ENCODE measurements at regions not wholly inside any gene's neighbourhood (a gene's known extent, or its start where the extent isn't known, plus 50 kb on each side); places are given as distances from the start of the nearest gene placed in this dataset.
"Not testable (repeated sequence)": the region's sequence is repeated elsewhere in the genome, so short reads cannot be mapped to it uniquely, and the experiment has no call there.

DNA sequence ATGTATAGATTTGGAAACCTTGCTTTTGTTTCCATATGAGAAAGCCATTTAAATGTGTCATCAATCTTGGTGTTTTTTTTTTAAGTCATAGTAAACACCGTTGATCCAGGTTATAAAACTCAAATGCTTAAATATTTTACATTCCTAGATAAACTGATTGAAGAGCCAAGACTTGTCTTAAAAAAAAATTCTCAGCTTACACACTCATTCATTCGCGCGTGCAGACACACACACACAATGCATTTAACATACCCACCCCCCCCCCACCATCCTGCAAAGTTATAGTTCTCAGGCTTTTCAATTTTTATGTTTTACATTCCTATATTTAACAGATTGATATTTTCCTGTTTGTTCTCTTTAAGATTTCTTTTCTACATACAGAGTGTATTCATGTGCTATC, 536.4 kb downstream of the PRKD1 start:
- DNase-seq (ENCODE audit: extremely low read depth in 1 of 11, low read depth in 9 of 11, low spot score in 4 of 11), result no peak

- DNase-seq (ENCODE audit: extremely low read depth in 1 of 11, low read depth in 9 of 11, low spot score in 4 of 11), result no peak
Measured at GRCh38 chr14:29391801-29392200, 535.8 kb downstream of the PRKD1 start.

- no peak for DNase-seq (ENCODE audit: extremely low read depth in 1 of 11, low read depth in 9 of 11, low spot score in 4 of 11)
Measured at GRCh38 chr14:29392287-29392686, 535.4 kb downstream of the PRKD1 start.

GRCh38 chr14:29403091-29403490, 524.6 kb downstream of the PRKD1 start:
- no peak for DNase-seq (ENCODE audit: extremely low read depth in 1 of 11, low read depth in 9 of 11, low spot score in 4 of 11)

DNA sequence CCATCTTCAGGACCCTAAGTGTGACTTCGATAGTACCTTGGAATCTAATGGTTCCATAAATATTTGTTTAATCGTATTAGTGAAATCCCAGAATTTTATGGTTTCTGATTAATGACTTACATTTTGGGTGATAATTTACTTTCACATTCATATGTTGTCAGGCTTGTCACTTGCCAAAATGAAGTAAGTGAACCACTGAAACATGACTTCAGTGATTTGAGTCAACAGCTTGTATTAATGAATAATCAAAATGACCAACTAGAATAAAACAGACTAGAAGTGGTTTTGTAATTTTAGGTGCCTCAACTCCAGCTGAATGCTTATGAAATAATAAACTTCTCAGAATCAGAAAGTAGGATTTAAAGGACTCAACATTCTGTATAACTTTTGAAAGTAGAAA, 517.1 kb downstream of the PRKD1 start:
- DNase-seq (ENCODE audit: extremely low read depth in 1 of 11, low read depth in 9 of 11, low spot score in 4 of 11), result no peak

DNA sequence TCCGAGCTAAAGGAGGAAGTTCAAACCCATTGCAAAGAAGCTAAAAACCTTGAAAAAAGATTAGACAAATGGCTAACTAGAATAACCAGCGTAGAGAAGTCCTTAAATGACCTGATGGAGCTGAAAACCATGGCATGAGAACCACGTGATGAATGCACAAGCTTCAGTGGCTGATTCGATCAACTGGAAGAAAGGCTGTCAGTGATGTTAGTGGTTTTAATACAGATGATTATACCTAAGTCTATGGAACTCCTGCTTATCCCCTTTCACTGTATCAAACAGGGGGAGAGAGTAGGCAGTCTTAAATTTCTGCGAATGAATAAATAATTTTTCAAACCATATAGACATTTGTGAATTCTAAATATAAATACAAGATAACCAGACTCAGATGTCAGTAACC, 512.7 kb downstream of the PRKD1 start:
- DNase-seq (ENCODE audit: extremely low read depth in 1 of 11, low read depth in 9 of 11, low spot score in 4 of 11), result not testable (repeated sequence)

DNA sequence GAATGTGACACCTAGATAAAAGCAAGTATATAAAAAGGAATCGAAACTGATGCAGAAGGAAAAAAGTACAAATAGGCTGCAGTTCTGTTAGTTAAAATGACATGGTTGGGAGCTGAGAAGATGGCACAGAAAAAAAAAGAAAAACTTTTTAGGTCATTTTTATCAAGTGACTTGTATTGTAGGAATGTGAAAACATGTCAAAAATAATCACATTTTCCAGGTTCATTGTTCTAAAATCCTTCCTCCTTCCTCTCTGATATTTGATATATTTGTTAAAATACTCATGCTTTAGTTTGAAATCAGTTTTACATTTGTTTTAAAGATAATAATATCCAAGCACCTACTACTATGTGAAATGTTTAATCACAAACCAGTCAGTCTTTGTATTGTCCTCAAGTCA, 507.9 kb downstream of the PRKD1 start:
- DNase-seq (ENCODE audit: extremely low read depth in 1 of 11, low read depth in 9 of 11, low spot score in 4 of 11), result no peak

GRCh38 chr14:29421156-29421728, 506.4 kb downstream of the PRKD1 start:
- no peak for DNase-seq (ENCODE audit: extremely low read depth in 1 of 11, low read depth in 9 of 11, low spot score in 4 of 11)

DNA sequence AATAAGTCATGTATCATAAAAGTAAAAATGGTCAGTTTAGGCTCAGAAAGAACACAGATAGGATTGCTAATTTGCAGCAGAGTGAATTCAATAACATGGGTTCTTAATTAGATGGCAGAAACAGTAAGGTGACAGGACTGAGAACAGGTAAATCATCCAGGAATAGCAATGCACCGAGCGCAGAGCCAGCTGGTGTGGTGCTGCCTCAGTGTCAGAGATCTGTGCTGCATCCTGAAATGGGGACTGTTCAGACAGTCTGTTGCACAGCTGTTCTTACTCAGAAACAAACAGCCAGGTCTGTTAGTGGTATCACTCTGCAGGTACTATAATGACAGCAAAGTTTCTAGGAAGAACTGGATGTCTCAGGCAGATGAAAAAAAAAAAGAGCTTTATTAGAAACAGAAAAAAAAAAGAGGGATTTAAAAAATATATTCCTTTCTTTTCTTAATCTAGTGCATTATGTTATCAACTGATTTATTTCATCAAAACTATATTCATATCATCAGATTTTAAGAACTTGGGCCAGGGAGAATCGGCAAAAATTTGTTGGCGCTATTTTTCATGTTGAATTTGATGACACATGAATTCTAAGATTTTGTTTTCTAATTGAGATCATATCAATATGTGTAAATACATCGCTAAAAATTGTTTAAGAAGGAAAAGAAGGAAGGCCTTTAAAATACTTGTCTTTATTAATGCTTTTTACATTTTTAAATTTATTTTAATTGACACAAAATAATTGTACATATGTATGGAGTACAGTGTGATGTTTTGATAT, 501.8 kb downstream of the PRKD1 start:
- DNase-seq (ENCODE audit: extremely low read depth in 1 of 11, low read depth in 9 of 11, low spot score in 4 of 11), result no peak

DNA sequence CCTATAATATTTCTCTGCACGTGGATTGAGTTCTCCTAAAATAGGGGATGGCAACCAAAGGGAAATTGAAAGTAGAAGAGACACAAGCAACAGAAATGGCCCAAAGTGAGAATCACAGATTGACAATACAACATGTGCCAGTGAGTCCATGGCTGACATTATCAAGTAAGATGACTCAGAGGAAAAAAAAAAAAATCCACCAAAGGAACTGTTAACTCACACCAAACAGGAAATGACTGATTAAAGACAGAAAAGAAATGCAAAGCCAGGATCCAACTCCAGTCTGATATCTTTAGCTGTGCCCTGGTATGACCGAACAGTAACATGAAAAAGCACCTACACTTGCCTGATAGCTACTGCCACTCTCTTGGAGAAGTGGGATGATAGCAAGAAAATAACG, 485.0 kb downstream of the PRKD1 start:
- no peak for DNase-seq (ENCODE audit: extremely low read depth in 1 of 11, low read depth in 9 of 11, low spot score in 4 of 11)

DNA sequence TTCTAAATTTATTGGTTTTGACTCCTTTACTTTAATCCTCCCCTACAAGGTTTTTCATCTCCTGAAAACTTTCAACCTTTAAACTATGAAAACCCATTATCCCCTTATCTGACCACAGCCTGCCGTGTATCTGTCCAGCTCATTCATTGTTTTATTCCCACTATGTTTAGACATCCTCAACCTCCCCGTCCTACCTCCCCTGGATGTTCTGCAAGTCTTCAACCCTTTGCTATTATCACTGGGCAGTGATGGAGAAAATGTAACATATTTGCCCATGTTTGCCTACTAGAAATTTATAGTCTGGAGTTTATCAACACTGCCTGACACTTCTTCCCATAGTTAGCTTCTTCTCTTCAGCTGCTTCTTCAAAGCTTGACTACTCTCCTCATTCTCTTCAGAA, 483.4 kb downstream of the PRKD1 start:
- DNase-seq (ENCODE audit: extremely low read depth in 1 of 11, low read depth in 9 of 11, low spot score in 4 of 11), result no peak

DNA sequence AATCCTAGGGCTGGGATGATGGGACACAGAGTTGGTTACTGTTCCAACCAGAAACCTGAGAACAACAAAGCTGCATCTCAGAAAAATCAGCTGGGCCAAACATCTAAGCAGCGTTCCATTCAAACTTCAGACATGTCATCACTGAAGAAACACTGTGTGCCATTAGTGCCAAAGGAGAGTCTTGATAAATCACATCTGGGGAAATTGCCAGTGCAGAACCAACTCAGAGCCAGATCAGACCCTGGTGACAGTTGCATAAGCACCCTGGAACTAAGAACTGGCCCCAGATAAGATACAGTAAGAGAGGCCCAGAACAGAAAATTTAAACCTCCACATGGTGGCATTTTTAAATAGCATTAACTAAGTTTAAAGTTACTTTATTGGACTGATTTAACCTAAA, 482.8 kb downstream of the PRKD1 start:
- no peak for DNase-seq (ENCODE audit: extremely low read depth in 1 of 11, low read depth in 9 of 11, low spot score in 4 of 11)

- no peak for DNase-seq (ENCODE audit: extremely low read depth in 1 of 11, low read depth in 9 of 11, low spot score in 4 of 11)
Measured at GRCh38 chr14:29446971-29447370, 480.7 kb downstream of the PRKD1 start.

DNA sequence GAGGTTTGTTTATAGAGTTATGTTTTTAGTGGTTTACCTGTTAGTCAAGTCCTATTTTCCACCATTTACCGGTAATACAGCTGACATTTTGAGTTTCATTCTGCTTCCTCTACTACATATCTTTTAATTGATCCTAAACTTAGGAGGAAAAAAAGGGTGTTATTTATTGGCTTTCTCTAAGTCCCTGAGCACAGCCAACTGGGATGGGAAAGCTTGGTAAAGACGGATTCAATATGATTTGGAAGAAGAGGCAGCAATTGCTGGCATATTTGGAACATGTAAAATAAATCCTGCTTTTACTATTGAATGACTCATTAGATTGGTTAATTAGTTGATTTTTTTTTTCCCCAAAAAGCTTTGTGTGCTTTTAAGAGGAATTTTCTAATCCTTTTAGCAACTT, 475.7 kb downstream of the PRKD1 start:
- no peak for DNase-seq (ENCODE audit: extremely low read depth in 1 of 11, low read depth in 9 of 11, low spot score in 4 of 11)

- no peak for DNase-seq (ENCODE audit: extremely low read depth in 1 of 11, low read depth in 9 of 11, low spot score in 4 of 11)
Measured at GRCh38 chr14:29453045-29453444, 474.6 kb downstream of the PRKD1 start.

DNA sequence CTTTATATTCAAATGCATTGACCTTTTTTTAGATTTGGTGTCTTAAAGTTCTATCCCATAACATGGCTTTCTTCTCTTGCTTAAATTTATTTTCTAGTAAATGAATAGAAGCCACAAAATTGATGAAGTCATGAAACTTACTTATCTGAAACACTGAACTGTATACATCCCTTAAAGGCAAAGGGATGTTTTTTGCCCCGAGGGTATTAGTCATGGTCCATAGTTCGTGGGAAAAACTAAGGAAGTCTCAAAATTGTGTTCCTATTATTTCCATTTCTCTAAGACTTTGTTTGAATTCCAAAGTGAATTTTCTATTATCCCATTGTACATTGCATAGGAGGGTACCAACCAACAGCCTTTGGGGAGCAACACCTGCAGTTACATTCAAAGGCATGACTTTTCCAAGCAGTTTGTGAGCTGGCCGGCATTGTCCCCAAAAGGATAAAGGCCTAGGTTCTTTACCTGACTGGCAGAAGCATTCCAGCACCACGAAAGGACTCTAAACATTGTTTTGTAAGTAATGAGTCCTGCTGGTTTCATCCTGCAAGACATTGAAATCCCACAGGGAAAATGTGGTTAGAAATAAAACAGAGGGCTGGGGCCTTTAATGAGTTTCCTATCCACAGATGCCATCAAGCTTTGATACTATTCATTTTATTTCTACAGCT, 473.5 kb downstream of the PRKD1 start:
- no peak for DNase-seq (ENCODE audit: extremely low read depth in 1 of 11, low read depth in 9 of 11, low spot score in 4 of 11)

DNA sequence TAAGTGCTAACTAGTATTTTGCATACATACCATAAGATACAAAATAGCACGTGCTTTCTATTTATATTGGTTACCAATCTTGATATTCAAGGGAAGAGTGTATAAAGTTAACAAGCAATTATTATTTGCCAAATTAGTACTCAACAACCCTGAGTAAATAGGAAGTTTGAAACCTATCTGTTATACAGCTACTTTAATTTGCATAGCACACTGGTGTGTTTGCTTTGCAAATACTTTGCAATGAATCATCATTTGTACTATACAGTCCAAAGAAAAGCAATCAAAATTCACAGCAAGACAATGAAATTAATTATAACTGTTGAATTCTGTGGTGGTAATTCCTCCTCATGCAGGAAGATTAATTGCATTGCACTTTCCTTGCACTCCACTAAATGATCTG, 469.1 kb downstream of the PRKD1 start:
- DNase-seq (ENCODE audit: extremely low read depth in 1 of 11, low read depth in 9 of 11, low spot score in 4 of 11), result no peak

DNA sequence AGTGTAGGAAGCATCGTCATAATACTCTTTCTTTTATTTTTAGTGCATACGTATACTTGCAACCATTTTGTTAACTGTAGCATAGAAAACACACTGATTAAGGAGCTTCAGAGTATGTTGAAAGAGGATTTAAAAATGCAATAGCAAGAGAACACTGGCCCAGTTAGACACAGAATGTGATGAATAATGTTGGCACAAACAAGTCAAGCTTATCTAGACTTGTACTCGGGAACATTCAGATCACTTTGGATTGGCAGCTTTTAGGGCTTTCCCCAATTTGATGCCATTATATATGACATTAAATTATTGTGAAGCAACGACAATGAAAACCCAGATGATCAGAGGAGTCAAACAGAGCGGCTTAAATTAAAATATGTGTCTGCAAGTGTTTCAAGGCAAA, 468.1 kb downstream of the PRKD1 start:
- no peak for DNase-seq (ENCODE audit: extremely low read depth in 1 of 11, low read depth in 9 of 11, low spot score in 4 of 11)

DNA sequence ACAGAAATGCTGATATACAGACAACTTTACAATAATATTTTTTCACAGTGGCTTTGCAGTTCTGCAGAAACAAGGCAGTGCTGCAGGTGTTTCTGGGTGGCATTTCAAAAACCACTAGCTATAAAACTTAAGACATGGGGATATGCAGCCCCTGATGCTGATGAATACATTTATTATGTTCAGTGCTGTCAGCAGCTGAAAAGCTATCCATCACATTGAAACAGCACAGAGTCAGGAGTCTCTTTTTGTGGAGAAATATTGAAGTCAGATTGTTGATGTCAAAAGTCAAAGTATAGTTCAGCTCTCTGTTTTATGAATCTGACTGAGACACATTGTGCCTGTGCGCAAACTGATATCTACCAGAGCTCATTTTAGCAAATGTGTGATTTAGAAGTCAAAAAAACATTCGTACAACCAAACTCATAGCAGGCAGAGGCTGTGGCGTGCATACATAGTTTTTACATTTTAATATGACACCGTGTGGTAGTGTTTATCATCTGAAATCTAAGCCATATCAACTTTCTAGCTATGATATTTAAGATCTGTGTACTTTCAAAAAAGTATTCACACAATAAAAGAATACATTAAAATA, 467.6 kb downstream of the PRKD1 start:
- DNase-seq (ENCODE audit: extremely low read depth in 1 of 11, low read depth in 9 of 11, low spot score in 4 of 11), result no peak

DNA sequence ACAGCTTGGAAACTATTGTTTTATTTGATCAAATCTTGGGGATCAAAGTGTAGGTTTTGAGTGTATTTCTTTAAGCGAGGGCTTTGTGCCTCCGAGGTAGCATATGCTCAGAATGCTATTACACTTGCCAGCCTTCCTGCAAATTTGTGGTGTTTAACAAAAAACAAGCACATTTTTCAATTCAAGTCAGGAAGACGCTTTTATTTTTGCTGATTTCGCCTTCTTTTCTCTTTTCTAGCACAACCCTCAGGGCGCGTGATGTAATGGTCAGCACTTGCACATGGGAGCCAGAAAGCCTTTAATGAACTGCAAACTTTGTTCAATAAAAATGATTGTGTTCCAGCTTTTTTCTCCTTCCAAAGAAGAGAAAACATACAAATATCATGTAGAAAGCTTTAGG, 466.5 kb downstream of the PRKD1 start:
- DNase-seq (ENCODE audit: extremely low read depth in 1 of 11, low read depth in 9 of 11, low spot score in 4 of 11), result no peak
